Choroid plexus epithelial cell (primary cell): ENCODE measurements at regions not wholly inside any gene's neighbourhood (a gene's known extent, or its start where the extent isn't known, plus 50 kb on each side); places are given as distances from the start of the nearest gene placed in this dataset.
A peak's percentile ranks its signal among the peaks of the same experiment; 100 is the strongest.

Source experiments
- DNase-seq: peaks from one replicate; pipeline ENCODE4 v3.0.0-alpha.2; 2010; ENCODE audit warnings: low read depth
- H3K4me3 ChIP-seq: 2 replicates; pipeline ENCODE4 v1.5.1; 2011; ENCODE audit warnings: low read depth, mild to moderate bottlenecking, control low read depth, low read length, moderate library complexity
- CTCF ChIP-seq: conservative IDR thresholded peaks from 2 replicates; pipeline ENCODE4 v1.5.1; 2011; ENCODE audit warnings: low read depth, mild to moderate bottlenecking, control low read depth, inconsistent platforms, low read length, moderate library complexity

- DNase-seq: no peak
- no peak for TF ChIP-seq CTCF
- no peak overlapping the region for H3K4me3 ChIP-seq
Observed at GRCh38 chr2:37507051-37507410, 162.6 kb downstream of the QPCT start.

- no peak for TF ChIP-seq CTCF
- H3K4me3 ChIP-seq: no peak overlapping the region
- DNase-seq: peak; percentile 13
Observed at GRCh38 chr2:37507703-37508102, 163.3 kb downstream of the QPCT start.

DNA sequence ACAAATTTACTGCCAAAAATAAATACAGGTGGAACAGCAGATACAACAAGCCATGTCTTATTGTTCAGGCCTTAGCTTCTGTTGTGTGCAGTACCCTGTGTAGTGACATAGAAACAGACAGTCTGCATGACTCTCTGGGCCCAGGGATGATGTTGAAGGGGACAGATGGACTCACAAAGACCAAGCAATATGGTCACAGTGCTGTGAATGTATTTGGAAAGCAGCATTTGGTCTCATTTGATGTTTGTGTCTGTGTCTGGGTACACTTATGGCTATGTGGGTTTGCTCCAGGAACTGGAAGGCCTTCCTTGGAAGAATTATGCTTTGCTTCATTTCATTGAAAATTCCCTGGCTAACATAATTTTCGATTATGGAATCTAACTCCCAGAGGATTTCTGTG is 158.5 kb downstream of the CDC42EP3 start:
- no peak for TF ChIP-seq CTCF
- DNase-seq: no peak

DNA sequence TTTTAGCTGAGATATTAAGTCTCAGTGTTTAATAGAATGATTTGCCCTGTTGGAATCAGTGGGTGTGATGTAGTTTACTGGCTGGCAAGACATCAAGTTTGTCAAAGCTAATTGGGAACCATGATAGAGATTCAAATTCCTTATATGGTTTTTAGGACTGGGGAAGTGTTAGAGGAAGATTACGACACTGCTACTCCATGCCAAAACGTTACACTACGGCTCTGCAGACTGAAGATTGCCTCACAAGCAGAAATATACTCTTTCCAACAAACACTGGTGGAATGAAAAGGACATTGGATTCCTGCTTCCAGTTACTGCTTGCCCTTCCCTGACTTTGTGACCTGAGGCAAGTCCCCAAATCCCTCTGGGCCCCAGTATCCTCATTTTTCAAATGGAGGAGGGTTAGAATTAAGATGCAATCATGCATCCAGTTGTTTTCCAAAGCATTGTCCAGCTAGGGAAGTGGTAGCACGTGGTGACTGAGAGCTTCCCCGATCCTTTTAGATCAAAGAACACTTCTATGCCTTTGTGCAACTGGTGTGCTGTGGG is 147.6 kb downstream of the CDC42EP3 start:
- no peak for TF ChIP-seq CTCF
- H3K4me3 ChIP-seq: no peak overlapping the region
- DNase-seq: peak; percentile 89

More for the DNA sequence above, 158.5 kb downstream of the CDC42EP3 start:
- no peak overlapping the region for H3K4me3 ChIP-seq

DNA sequence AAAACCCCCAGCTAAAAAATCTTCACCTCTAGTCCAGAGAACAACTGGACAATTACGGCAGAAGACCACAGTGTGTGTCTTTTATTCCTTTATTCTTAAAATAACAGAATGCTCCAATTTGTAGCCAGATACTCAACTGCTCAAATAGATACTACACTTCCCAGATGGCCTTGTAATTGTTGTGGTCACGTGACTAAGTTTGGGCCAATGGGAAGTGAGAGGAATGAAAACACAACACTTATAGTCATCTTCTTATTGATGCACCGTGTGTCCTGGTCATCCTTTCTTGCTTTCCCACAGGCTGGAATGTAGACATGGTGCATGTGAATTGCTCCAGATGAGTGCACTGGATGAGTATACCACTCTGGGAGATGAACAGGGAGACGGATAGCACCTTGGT is 145.1 kb downstream of the CDC42EP3 start:
- no peak for TF ChIP-seq CTCF
- no peak overlapping the region for H3K4me3 ChIP-seq
- DNase-seq: no peak

GRCh38 chr2:37526856-37527255 is 144.6 kb downstream of the CDC42EP3 start:
- H3K4me3 ChIP-seq: no peak overlapping the region
- no peak for DNase-seq
- TF ChIP-seq CTCF: no peak

- TF ChIP-seq CTCF: no peak
- no peak for DNase-seq
- H3K4me3 ChIP-seq: no peak overlapping the region
Observed at GRCh38 chr2:37527361-37527760, 144.1 kb downstream of the CDC42EP3 start.
